ENCODE measurements at regions not wholly inside any gene's neighbourhood (a gene's known extent, or its start where the extent isn't known, plus 50 kb on each side); places are given as distances from the start of the nearest gene placed in this dataset.

DNA sequence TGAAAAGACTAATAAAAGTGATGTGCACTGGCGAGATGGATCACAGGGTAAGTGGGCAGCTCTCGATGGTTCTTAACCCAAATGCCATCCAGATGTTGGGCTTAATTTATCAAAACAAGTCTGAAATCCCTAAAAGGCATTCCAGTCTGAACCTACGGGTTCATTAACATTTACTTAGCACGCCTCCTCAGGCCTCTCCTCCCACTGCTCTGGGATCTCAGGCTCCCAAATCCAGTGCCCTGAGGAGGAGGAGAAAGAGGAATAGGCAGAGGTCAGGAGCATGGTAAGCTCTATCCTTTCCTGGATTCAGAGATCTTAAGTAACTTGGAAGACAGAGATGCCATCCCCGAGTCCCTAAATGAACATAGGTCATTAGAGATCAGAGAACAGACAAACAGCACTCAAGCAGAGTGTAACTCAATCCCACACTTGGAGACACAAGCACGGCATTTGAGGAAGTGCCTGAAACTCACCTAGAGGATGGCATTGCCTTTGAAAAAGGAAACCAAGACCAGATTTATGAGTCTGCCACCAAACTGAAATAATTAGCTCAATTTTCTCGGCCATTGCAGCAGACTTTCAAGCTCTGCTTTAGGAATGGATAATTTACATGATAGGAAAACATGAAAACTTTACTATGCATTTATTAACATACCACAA lies 140.9 kb downstream of the CXCL12 start:
- TF ChIP-seq, protein P1, sequence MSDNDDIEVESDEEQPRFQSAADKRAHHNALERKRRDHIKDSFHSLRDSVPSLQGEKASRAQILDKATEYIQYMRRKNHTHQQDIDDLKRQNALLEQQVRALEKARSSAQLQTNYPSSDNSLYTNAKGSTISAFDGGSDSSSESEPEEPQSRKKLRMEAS (IDR thresholded peaks at IDR 0.05), result no peak
- TF ChIP-seq, protein P2, sequence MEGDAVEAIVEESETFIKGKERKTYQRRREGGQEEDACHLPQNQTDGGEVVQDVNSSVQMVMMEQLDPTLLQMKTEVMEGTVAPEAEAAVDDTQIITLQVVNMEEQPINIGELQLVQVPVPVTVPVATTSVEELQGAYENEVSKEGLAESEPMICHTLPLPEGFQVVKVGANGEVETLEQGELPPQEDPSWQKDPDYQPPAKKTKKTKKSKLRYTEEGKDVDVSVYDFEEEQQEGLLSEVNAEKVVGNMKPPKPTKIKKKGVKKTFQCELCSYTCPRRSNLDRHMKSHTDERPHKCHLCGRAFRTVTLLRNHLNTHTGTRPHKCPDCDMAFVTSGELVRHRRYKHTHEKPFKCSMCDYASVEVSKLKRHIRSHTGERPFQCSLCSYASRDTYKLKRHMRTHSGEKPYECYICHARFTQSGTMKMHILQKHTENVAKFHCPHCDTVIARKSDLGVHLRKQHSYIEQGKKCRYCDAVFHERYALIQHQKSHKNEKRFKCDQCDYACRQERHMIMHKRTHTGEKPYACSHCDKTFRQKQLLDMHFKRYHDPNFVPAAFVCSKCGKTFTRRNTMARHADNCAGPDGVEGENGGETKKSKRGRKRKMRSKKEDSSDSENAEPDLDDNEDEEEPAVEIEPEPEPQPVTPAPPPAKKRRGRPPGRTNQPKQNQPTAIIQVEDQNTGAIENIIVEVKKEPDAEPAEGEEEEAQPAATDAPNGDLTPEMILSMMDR (IDR thresholded peaks at IDR 0.05; ENCODE audit: control extremely low read depth in 1 of 3, insufficient read depth in 1 of 3, low read depth in 1 of 3, low read length in 3 of 3), result no peak
- TF ChIP-seq, protein P3, sequence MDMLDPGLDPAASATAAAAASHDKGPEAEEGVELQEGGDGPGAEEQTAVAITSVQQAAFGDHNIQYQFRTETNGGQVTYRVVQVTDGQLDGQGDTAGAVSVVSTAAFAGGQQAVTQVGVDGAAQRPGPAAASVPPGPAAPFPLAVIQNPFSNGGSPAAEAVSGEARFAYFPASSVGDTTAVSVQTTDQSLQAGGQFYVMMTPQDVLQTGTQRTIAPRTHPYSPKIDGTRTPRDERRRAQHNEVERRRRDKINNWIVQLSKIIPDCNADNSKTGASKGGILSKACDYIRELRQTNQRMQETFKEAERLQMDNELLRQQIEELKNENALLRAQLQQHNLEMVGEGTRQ (IDR thresholded peaks at IDR 0.05; ENCODE audit: low read length), result no peak
- TF ChIP-seq EGR1 (IDR thresholded peaks at IDR 0.05; ENCODE audit: borderline replicate concordance, low read depth, low read length) (no peak), GTF2F1 (IDR thresholded peaks at IDR 0.05; ENCODE audit: borderline replicate concordance, low read depth, low read length) (no peak), HDAC2 (IDR thresholded peaks at IDR 0.05; ENCODE audit: borderline replicate concordance in 1 of 2, low read depth in 2 of 2, low read length in 2 of 2) (no peak), POLR2AphosphoS5 (IDR thresholded peaks at IDR 0.05; ENCODE audit: low read depth, low read length) (no peak), CBX8 (IDR thresholded peaks at IDR 0.05; ENCODE audit: borderline replicate concordance, low read depth, low read length) (no peak), POLR2A (IDR thresholded peaks at IDR 0.05; ENCODE audit: control extremely low read depth in 1 of 2, low read depth in 2 of 2, low read length in 2 of 2) (no peak), YY1 (IDR thresholded peaks at IDR 0.05; ENCODE audit: low read depth, low read length) (no peak), CBX5 (IDR thresholded peaks at IDR 0.05; ENCODE audit: low read depth, low read length) (no peak), ZNF274 (IDR thresholded peaks at IDR 0.05; ENCODE audit: borderline replicate concordance, extremely low read depth, low read length) (no peak), RAD21 (IDR thresholded peaks at IDR 0.05 in 1 of 2, conservative IDR thresholded peaks at IDR 0.05 in 1 of 2; ENCODE audit: low read depth in 2 of 2, low read length in 2 of 2) (no peak), CHD2 (IDR thresholded peaks at IDR 0.05; ENCODE audit: low read length) (no peak)

All from H1 (cell line).